Mammary epithelial cell (primary cell): ENCODE measurements at regions not wholly inside any gene's neighbourhood (a gene's known extent, or its start where the extent isn't known, plus 50 kb on each side); places are given as distances from the start of the nearest gene placed in this dataset.

ENCODE experiments used
- CTCF ChIP-seq, 2 donors: IDR thresholded peaks in 1 of 2; conservative IDR thresholded peaks in 1 of 2; 2 replicates each; pipeline ENCODE4 v1.5.1; 2011 to 2012; ENCODE audit warnings: inconsistent platforms in 2 of 2, low read length in 2 of 2, mild to moderate bottlenecking in 2 of 2, control low read depth in 1 of 2, low read depth in 1 of 2; ENCODE audit not compliant: insufficient read depth in 1 of 2; ENCODE audit errors: extremely low read depth in 1 of 2
- EZH2 ChIP-seq: IDR thresholded peaks from 2 replicates; pipeline ENCODE4 v1.6.1; 2012; ENCODE audit warnings: low read length, inconsistent platforms, borderline replicate concordance

GRCh38 chr12:85489194-85489593 is 209.2 kb downstream of the ALX1 start:
- TF ChIP-seq CTCF (conservative IDR thresholded peaks at IDR 0.05 in 1 of 2, IDR thresholded peaks at IDR 0.05 in 1 of 2; ENCODE audit: extremely low read depth in 1 of 2, insufficient read depth in 1 of 2, low read depth in 1 of 2, low read length in 2 of 2) (no peak), EZH2 (no peak)
